Parathyroid adenoma (tissue), 2 donors: ENCODE measurements at regions not wholly inside any gene's neighbourhood (a gene's known extent, or its start where the extent isn't known, plus 50 kb on each side); places are given as distances from the start of the nearest gene placed in this dataset.

Source experiments
- H2AFZ ChIP-seq: fragments of 300-600 bp; sonication (generic); one replicate; pipeline ENCODE4 v1.7.0; 2017; ENCODE audit warnings: antibody characterized with exemption, mild to moderate bottlenecking
- H3K27ac ChIP-seq: fragments of 300-600 bp; sonication (generic); one replicate; pipeline ENCODE4 v1.7.0; 2017
- H3K27me3 ChIP-seq: fragments of 300-600 bp; sonication (generic); one replicate; pipeline ENCODE4 v1.7.0; 2017; ENCODE audit warnings: low read length; ENCODE audit not compliant: control insufficient read depth, insufficient read depth
- H3K36me3 ChIP-seq: fragments of 300-600 bp; sonication (generic); one replicate; pipeline ENCODE4 v1.7.0; 2017; ENCODE audit warnings: low read length; ENCODE audit not compliant: control insufficient read depth, insufficient read depth
- H3K4me1 ChIP-seq: fragments of 300-600 bp; sonication (generic); one replicate; pipeline ENCODE4 v1.7.0; 2017; ENCODE audit warnings: control low read depth
- H3K4me2 ChIP-seq: fragments of 300-600 bp; sonication (generic); one replicate; pipeline ENCODE4 v1.7.0; 2017; ENCODE audit warnings: low read length
- H3K4me3 ChIP-seq: fragments of 300-600 bp; sonication (generic); one replicate; pipeline ENCODE4 v1.7.0; 2017; ENCODE audit warnings: low read depth, low read length
- H3K79me2 ChIP-seq: fragments of 300-600 bp; sonication (generic); one replicate; pipeline ENCODE4 v1.7.0; 2017; ENCODE audit warnings: control low read depth
- H3K9ac ChIP-seq: fragments of 300-600 bp; sonication (generic); one replicate; pipeline ENCODE4 v1.7.0; 2017; ENCODE audit warnings: mild to moderate bottlenecking
- H3K9me3 ChIP-seq: fragments of 300-600 bp; sonication (generic); one replicate; pipeline ENCODE4 v1.7.0; 2017; ENCODE audit warnings: low read length; ENCODE audit not compliant: control insufficient read depth
- TF ChIP-seq, protein P1 (sequence below): fragments of 300-600 bp; sonication (generic); IDR thresholded peaks from one replicate; pipeline ENCODE4 v1.7.0; 2017; ENCODE audit warnings: antibody characterized with exemption, mild to moderate bottlenecking
- donor health status: primary hyperparathyroidism.

DNA sequence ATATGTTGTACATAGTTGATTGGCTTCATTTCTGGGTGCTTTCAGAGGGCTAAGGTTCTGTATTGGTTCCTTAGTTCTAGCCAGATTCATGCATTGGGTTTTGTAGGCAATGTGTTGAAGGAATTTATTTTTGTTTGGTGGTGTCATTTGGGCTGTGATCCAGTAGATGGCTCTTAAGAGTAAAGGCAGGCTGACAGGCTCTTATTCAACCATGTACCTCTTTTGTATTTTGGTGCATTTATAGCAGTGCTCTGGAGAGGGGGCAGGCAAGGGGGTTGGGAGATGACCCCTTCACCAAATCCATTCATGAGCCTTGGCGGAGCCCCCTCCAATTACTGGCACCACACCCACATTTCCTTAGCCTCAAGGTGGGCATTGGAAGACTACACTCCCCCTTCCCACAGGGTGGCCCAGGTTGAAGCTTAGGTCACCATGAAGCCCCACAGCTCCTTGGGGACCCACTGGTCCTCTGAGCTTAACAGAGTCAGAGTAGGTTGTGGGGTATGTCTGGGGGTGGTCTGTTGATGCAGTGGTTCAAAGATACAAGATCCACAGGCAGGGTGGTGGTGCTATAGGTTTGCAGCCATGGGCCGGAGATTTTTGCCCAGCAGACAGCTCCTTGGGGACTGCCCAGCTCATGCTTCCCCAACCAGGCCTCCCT, 143.0 kb upstream of the GNPDA2 start:
- H2AFZ ChIP-seq = no peak overlapping the region
- no peak overlapping the region for H3K27ac ChIP-seq
- no peaks in the 10 kb centered on the region for H3K27me3 ChIP-seq
- no peaks in the 10 kb centered on the region for H3K4me1 ChIP-seq
- H3K4me2 ChIP-seq = no peak overlapping the region
- H3K9ac ChIP-seq = no peak overlapping the region
- TF ChIP-seq, protein P1, sequence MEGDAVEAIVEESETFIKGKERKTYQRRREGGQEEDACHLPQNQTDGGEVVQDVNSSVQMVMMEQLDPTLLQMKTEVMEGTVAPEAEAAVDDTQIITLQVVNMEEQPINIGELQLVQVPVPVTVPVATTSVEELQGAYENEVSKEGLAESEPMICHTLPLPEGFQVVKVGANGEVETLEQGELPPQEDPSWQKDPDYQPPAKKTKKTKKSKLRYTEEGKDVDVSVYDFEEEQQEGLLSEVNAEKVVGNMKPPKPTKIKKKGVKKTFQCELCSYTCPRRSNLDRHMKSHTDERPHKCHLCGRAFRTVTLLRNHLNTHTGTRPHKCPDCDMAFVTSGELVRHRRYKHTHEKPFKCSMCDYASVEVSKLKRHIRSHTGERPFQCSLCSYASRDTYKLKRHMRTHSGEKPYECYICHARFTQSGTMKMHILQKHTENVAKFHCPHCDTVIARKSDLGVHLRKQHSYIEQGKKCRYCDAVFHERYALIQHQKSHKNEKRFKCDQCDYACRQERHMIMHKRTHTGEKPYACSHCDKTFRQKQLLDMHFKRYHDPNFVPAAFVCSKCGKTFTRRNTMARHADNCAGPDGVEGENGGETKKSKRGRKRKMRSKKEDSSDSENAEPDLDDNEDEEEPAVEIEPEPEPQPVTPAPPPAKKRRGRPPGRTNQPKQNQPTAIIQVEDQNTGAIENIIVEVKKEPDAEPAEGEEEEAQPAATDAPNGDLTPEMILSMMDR = no peak
- H3K4me3 ChIP-seq = no peak overlapping the region
- no peaks in the 10 kb centered on the region for H3K36me3 ChIP-seq
- H3K9me3 ChIP-seq = no peaks in the 10 kb centered on the region
- H3K79me2 ChIP-seq = no peaks in the 10 kb centered on the region

DNA sequence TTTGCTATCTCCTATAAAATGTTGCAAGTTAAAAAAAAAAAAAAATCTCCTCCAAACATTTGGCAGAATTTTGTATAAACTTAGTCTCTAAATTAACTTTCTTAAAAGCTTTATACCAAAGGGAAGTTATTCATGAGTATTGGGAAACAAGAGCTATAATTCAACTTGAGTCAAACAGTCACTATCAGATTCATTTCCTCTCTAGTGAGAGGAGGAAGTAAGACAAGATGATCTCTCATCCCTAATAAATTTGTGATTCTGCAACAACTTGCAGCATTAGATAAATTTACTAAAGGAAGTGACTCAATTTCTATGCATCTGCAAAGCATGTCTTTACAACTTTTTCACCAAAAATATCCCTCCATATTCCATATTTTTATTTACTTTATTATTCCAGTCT, 135.4 kb upstream of the GNPDA2 start:
- no peak overlapping the region for H3K4me3 ChIP-seq
- H3K9ac ChIP-seq = no peak overlapping the region
- H3K9me3 ChIP-seq = no peaks in the 10 kb centered on the region
- H3K4me2 ChIP-seq = no peak overlapping the region
- H3K4me1 ChIP-seq = no peaks in the 10 kb centered on the region
- H3K27ac ChIP-seq = no peak overlapping the region
- H2AFZ ChIP-seq = no peak overlapping the region
- TF ChIP-seq, protein P1 = no peak
- H3K36me3 ChIP-seq = no peaks in the 10 kb centered on the region
- H3K27me3 ChIP-seq = no peaks in the 10 kb centered on the region
- no peaks in the 10 kb centered on the region for H3K79me2 ChIP-seq

DNA sequence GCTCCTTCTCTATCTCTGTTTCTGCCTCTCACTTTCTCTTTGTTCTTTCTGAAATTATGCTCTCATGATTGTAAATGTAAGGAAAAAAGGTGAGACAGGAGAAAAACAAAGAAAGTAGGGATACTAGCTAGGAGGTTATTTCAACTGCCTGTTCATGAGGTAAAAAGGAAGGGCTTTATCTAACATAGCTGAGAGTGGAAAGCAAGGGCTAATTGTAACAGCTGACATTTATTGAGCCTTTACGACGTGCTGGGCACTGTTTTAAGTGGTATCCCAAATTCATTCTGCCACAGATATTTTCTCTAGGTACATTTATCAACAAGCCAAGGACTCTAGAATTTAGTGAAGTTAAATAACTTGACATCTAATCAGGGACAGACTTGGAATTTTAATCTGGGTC, 133.1 kb upstream of the GNPDA2 start:
- no peaks in the 10 kb centered on the region for H3K9me3 ChIP-seq
- no peak overlapping the region for H3K9ac ChIP-seq
- H2AFZ ChIP-seq = no peak overlapping the region
- H3K4me1 ChIP-seq = no peaks in the 10 kb centered on the region
- no peaks in the 10 kb centered on the region for H3K27me3 ChIP-seq
- TF ChIP-seq, protein P1 = no peak
- H3K79me2 ChIP-seq = no peaks in the 10 kb centered on the region
- H3K4me2 ChIP-seq = no peak overlapping the region
- no peaks in the 10 kb centered on the region for H3K36me3 ChIP-seq
- H3K4me3 ChIP-seq = no peak overlapping the region
- H3K27ac ChIP-seq = no peak overlapping the region

DNA sequence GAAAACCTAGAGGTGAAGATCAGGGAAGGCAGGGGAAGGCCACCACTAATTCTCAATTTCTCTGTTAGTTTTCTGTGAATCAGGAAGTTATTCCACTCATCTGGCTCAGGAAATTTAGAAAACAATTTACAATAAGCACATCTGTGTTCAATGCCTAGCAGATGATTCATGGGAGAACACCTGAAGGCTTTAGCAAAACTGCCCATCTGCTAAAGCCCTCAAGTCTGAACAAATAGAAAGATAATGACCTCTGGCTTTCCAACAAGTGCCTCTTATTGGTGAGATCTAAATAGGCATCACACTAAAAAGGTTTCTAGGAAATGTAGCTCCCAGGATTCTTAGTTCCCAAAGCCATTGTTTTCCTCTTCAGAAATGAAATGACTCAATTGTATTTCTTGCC, 122.1 kb upstream of the GNPDA2 start:
- TF ChIP-seq, protein P1 = no peak
- no peak overlapping the region for H3K27ac ChIP-seq
- no peak overlapping the region for H3K9ac ChIP-seq
- H3K27me3 ChIP-seq = no peaks in the 10 kb centered on the region
- no peak overlapping the region for H3K4me2 ChIP-seq
- H3K79me2 ChIP-seq = no peaks in the 10 kb centered on the region
- H2AFZ ChIP-seq = no peak overlapping the region
- no peaks in the 10 kb centered on the region for H3K9me3 ChIP-seq
- H3K36me3 ChIP-seq = no peaks in the 10 kb centered on the region
- no peaks in the 10 kb centered on the region for H3K4me1 ChIP-seq
- H3K4me3 ChIP-seq = no peak overlapping the region

DNA sequence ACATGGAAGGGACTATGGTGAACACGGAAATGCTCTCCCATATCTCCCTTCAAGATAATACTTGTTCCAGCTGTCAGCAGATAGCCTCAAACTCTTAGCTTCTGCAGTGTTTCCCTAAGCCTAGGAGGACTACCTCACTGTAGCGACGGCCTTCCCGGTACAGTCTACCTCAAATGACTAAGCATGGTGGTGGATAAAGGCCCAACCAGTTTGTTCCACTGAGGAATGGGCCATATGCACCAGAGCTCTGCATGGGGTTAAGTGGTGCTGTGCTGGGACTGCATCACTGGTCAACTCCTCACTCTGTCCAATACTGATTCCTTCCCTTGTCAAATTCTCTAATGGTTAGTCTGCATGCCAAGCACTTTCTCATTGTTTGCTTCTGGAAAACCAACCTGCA, 119.6 kb upstream of the GNPDA2 start:
- Histone ChIP-seq H3K79me2 (no peaks in the 10 kb centered on the region), H2AFZ (no peak overlapping the region), H3K9me3 (no peaks in the 10 kb centered on the region), H3K4me1 (no peaks in the 10 kb centered on the region), H3K9ac (no peak overlapping the region), H3K4me2 (no peak overlapping the region), H3K4me3 (no peak overlapping the region), H3K36me3 (no peaks in the 10 kb centered on the region), H3K27ac (no peak overlapping the region), H3K27me3 (no peaks in the 10 kb centered on the region)
- TF ChIP-seq, protein P1 = no peak
